ENCODE measurements at regions not wholly inside any gene's neighbourhood (a gene's known extent, or its start where the extent isn't known, plus 50 kb on each side); places are given as distances from the start of the nearest gene placed in this dataset.
"Not testable (repeated sequence)": the region's sequence is repeated elsewhere in the genome, so short reads cannot be mapped to it uniquely, and the experiment has no call there.

- not testable (repeated sequence) for DNase-seq
These were observed 288.3 kb downstream of the SPRY1 start for GRCh38 chr4:123684937-123685336.

GRCh38 chr4:123695531-123695930, 298.9 kb downstream of the SPRY1 start:
- not testable (repeated sequence) for DNase-seq

GRCh38 chr4:123696687-123697086, 300.1 kb downstream of the SPRY1 start:
- DNase-seq: no peak

GRCh38 chr4:123698556-123698955, 302.0 kb downstream of the SPRY1 start:
- no peak for DNase-seq

GRCh38 chr4:123699880-123700771, 303.5 kb downstream of the SPRY1 start:
- no peak for DNase-seq

GRCh38 chr4:123701131-123701575, 304.6 kb downstream of the SPRY1 start:
- no peak for DNase-seq

- no peak for DNase-seq
These were observed 308.8 kb downstream of the SPRY1 start for GRCh38 chr4:123705419-123705818.

GRCh38 chr4:123706973-123707372, 310.4 kb downstream of the SPRY1 start:
- no peak for DNase-seq

GRCh38 chr4:123708902-123709301, 312.3 kb downstream of the SPRY1 start:
- DNase-seq: no peak

- no peak for DNase-seq
These were observed 312.7 kb downstream of the SPRY1 start for GRCh38 chr4:123709336-123709735.

GRCh38 chr4:123731035-123731434, 334.4 kb downstream of the SPRY1 start:
- DNase-seq: no peak

GRCh38 chr4:123737156-123737555, 340.6 kb downstream of the SPRY1 start:
- DNase-seq: no peak

- no peak for DNase-seq
These were observed 343.2 kb downstream of the SPRY1 start for GRCh38 chr4:123739806-123740205.

- no peak for DNase-seq
These were observed 343.6 kb downstream of the SPRY1 start for GRCh38 chr4:123740236-123740635.

- DNase-seq: no peak
These were observed 345.3 kb downstream of the SPRY1 start for GRCh38 chr4:123741906-123742305.

- no peak for DNase-seq
These were observed 347.3 kb downstream of the SPRY1 start for GRCh38 chr4:123743848-123744247.

- no peak for DNase-seq
These were observed 348.2 kb downstream of the SPRY1 start for GRCh38 chr4:123744664-123745290.

- DNase-seq: no peak
These were observed 350.4 kb downstream of the SPRY1 start for GRCh38 chr4:123747016-123747415.

- no peak for DNase-seq
These were observed 352.2 kb downstream of the SPRY1 start for GRCh38 chr4:123748806-123749205.

- DNase-seq: no peak
These were observed 352.8 kb downstream of the SPRY1 start for GRCh38 chr4:123749383-123749782.

GRCh38 chr4:123750044-123750443, 353.4 kb downstream of the SPRY1 start:
- no peak for DNase-seq

GRCh38 chr4:123755655-123756054, 359.1 kb downstream of the SPRY1 start:
- no peak for DNase-seq

GRCh38 chr4:123767806-123768205, 371.2 kb downstream of the SPRY1 start:
- DNase-seq: no peak

GRCh38 chr4:123770884-123771283, 374.3 kb downstream of the SPRY1 start:
- no peak for DNase-seq

Data from GF-D8 (cell line).